Thyroid gland (tissue), 4 donors: ENCODE measurements at regions not wholly inside any gene's neighbourhood (a gene's known extent, or its start where the extent isn't known, plus 50 kb on each side); places are given as distances from the start of the nearest gene placed in this dataset.

Experiments used
- CTCF ChIP-seq, 6 experiments: fragments of 200-600 bp in 3 of 6; fragments of 450-650 bp in 3 of 6; sonication (generic) in 3 of 6; IDR thresholded peaks; one replicate each; pipeline ENCODE4 v1.5.1; 2016 to 2019; ENCODE audit warnings: antibody characterized with exemption in 6 of 6, mild to moderate bottlenecking in 2 of 6, inconsistent platforms in 1 of 6, moderate library complexity in 1 of 6
- POLR2A ChIP-seq, 2 donors: fragments of 450-650 bp; IDR thresholded peaks; one replicate each; pipeline ENCODE4 v1.6.1; 2017; ENCODE audit warnings: antibody characterized with exemption in 2 of 2, mild to moderate bottlenecking in 2 of 2, moderate library complexity in 1 of 2

- no peak for TF ChIP-seq CTCF (IDR thresholded peaks at IDR 0.05)
- TF ChIP-seq POLR2A (IDR thresholded peaks at IDR 0.05) = no peak
These were observed 911.3 kb upstream of the LCORL start for GRCh38 chr4:18932730-18933339.
